Renal pelvis (tissue), 1 donor: ENCODE measurements at regions not wholly inside any gene's neighbourhood (a gene's known extent, or its start where the extent isn't known, plus 50 kb on each side); places are given as distances from the start of the nearest gene placed in this dataset.
"Not testable (repeated sequence)": the region's sequence is repeated elsewhere in the genome, so short reads cannot be mapped to it uniquely, and the experiment has no call there.

Source experiments
- DNase-seq: peaks from one replicate; pipeline ENCODE4 v3.0.0-alpha.2; 2013

DNA sequence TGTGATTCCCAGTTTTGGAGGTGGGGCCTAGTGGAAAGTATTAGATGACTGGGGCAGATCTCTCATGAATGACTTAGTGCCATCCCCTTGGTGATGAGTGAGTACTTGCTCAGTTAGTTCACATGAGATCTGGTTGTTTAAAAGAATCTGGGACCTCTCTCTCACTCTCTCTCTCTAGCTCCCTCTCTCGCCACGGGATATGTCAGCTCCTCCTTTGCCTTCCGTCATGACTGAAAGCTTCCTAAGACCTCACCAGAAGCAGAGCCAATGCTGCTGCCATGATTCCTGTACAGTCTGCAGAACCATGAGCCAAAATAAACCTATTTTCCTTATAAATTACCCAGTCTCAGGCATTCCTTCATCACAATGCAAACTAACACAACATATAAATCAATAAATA, 176.7 kb downstream of the PRELID2 start:
- no peak for DNase-seq

DNA sequence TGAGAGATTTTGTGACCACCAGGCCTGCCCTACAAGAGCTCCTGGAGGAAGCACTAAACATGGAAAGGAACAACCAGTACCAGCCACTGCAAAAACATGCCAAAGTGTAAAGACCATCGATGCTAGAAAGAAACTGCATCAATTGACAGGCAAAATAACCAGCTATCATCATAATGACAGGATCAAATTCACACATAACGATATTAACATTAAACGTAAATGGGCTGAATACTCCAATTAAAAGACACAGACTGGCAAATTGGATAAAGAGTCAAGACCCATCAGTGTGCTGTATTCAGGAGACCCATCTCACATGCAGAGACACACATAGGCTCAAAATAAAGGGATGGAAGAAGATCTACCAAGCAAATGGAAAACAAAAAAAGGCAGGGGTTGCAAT, 182.4 kb downstream of the PRELID2 start:
- DNase-seq: not testable (repeated sequence)

GRCh38 chr5:145647137-145647536, 188.0 kb downstream of the PRELID2 start:
- DNase-seq: not testable (repeated sequence)

- not testable (repeated sequence) for DNase-seq
Observed at GRCh38 chr5:145643214-145643613, 191.9 kb downstream of the PRELID2 start.

GRCh38 chr5:145637396-145637795, 197.7 kb downstream of the PRELID2 start:
- DNase-seq: no peak

GRCh38 chr5:145636371-145636770, 198.8 kb downstream of the PRELID2 start:
- DNase-seq: no peak

DNA sequence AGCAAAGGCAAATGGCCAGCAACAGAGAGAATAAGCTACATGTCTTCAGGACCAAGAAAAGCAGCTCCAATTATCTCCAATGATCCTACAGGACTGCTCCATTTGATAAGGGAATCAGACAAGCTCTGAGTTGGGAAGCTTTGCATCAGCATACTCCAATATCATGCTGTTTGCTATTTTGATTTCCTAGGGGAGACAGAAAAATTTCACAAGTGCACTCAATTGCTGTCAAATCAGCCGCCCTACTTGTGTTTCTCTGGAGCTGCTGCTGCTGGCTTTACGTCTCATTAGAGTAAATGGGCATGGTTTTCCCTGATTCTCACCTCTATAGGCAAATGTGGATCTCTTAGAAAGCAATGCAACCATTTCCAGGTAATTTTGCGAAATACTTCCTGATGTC, 201.7 kb downstream of the PRELID2 start:
- no peak for DNase-seq

DNA sequence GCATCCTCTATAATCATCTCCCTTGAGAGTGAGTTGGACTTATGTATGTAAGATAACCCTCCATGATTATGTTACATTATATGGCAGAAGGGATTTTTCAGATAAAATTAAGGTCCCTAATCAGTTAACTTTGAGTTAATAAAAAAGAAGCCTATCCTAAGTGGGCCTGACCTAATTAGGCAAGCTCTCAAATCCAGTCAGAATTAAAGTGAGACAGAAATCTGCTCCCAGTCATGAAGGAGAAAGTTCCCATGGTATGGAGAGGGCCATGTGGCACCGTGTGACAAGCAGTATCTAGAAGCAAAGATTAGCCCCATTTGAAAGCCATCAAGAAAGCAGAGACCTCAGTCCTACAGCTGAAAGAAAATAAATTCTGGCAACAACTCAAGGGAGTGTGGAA, 202.4 kb downstream of the PRELID2 start:
- DNase-seq: no peak

- no peak for DNase-seq
Observed at GRCh38 chr5:145629047-145629446, 206.1 kb downstream of the PRELID2 start.

GRCh38 chr5:145628525-145628924, 206.6 kb downstream of the PRELID2 start:
- DNase-seq: no peak

GRCh38 chr5:145619806-145620310, 215.3 kb downstream of the PRELID2 start:
- DNase-seq: no peak

- DNase-seq: not testable (repeated sequence)
Observed at GRCh38 chr5:145616739-145617138, 218.4 kb downstream of the PRELID2 start.

- no peak for DNase-seq
Observed at GRCh38 chr5:145598983-145599382, 236.2 kb downstream of the PRELID2 start.

DNA sequence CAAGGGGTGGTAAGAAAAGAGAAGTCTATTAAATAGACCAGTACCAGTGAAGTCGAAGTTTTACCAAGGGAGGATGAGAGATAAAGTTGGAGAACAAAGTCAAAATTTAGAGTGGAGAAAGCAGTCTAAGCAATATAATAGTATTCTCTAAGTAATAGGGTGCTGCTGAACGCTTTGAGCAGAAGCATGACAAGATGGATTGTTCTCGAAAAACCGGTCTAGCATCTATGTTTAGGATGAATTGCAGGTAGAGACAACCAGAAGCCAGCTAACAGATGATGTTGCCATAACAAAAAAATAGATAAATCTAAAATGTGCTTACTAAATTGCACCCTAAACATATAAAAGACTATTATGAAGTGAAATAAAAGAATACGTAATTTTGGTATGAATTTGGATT, 237.0 kb downstream of the PRELID2 start:
- no peak for DNase-seq

DNA sequence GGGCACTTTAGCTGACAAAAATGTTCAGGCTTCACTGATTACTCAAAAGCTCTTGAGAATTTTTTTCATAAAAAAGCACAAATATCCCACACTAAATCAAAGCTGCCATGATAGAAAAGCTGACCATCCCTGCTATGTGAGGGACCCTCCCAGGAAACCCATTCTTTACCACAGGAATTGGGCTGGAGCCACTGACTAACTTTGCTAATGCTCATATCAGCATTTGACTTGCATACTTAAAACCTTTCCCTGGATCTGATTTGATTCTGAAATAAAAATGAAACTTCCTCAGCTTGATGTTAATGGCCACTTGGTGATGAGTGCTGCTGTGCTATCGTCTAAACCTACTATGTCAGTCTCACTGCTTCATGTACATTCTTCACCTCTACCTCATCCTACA, 243.6 kb downstream of the PRELID2 start:
- DNase-seq: no peak

DNA sequence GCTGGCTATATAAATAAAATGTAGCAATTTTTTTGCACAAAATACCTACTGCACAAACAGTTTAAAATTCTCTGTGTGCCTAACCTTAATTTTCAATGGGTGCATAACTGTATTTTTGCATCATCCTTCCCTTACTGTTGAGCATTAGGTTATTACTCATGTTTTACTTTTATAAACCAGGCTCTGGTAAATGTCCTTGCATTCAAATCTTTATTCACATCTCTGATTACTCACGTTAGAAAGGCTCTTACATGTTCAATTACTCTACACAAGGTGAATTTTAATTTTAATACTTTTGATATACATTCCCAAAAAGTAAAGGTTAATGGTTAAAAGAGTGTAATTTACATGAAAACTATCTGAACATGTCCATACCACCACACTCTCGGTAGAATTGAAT, 246.1 kb downstream of the PRELID2 start:
- no peak for DNase-seq

DNA sequence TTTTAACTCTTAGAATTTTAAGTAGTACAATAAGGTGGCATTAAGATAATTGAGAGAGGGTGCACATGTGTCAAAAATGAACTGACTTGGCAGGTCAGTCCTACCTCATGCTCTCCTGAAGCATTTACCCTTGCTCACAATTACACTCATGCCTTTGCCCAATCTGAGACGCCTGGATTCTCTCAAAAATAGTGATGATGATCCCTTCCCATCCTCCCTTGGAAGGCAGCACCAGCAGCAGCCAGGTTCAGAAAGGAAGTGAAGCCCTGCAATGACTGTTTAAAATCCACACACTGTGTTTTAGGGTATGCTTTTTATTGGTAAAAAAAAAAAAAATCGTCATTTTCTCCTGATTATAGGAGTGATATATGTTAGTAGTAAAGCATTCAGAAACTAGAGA, 246.6 kb downstream of the PRELID2 start:
- no peak for DNase-seq

DNA sequence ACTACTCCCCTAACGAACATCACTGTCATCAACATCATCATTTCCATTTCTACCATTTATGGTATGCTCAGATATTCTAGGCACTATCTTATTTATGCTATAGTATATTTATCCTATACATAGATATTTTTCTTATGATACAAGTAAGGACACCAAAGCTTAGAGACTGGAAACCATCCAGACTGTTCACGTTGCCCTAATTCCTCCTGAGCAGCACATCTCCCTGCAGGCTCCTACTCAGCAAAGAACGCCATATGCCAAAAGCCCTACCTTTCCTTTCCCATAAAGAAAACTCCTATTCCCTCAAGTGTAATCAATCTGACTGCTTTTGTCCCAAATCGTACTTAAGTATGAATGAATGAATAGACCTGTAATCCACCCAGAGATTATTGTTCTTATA, 247.0 kb downstream of the PRELID2 start:
- DNase-seq: no peak

DNA sequence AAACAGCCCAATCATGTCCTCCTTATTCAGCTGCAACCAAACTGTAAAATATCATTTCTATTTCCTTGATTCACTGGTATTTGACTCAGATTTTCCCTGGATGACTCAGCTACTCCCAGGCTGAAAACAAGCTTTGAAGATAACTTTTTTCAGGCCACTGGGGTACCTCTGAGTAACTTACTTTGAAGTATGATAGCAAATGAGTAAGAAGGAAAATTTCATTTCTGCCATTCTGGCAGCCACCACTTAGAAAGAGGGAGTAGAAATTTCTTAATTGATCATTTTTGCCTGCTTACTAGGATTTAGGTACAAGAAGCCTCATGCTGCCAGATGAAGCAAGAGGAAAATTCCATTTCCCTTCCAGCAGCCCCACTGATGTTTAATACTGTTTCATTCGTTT, 247.4 kb downstream of the PRELID2 start:
- DNase-seq: no peak

- no peak for DNase-seq
Observed at GRCh38 chr5:145587308-145587672, 247.9 kb downstream of the PRELID2 start.

DNA sequence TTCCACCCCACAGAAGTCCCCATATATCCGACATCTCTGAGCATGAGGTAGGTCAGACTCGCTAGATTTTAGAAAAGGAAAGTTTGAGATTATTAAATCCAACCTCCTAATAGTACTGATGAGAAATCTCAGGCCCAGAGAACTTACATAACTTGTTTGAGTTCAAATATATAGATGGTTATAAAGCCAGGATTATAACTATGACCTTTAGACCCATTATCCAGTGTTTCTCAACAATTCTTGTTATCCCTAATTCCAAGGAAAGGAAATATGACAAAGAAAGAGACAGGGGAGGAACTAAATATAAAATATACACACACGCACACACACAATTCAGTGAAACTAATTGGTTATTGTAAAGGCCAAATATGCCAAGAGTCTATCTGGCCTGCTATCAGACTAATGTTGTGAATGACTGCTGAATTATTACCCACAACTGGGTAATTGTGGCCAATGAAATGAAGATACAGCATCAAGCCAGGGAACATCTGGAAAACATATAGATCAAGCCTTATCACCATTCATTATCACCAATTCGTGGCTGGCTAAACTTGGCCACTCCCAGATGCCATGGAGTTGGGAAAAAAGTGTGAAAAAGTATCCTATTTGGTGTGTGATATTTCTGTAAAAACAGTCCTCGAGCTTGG, 248.4 kb downstream of the PRELID2 start:
- DNase-seq: no peak

DNA sequence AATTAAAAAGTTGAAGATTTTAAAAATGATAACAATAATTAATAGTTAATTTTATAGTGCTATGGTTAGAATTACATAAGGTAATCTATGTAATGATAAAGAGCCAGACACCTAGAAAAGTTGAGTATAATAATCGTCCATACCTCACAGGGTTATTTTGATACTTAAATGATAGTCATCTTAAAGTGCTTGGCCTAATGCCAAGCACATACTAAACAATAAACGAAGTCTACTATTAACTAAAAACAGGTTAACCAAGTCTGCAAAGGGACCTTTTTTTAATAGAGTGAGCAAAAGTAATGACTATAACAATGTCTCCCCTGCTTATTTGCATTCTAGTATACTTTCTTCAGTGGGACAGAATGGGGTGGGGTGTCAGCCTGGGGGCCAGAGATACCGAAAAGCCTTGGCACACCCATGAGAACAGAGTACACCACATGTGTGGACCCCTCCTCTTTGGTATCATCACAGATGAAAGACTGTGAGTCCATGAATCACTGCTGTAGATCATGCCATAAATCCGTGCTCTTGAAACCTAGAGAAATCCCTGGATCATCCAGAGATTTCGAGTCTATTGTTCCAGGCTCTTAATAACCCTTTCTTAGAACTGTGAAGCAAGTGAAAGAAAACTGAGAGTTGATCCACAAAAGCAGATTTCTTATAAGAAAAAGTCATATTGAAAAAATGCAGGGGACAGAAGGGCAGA, 249.5 kb downstream of the PRELID2 start:
- peak; percentile 12 for DNase-seq

DNA sequence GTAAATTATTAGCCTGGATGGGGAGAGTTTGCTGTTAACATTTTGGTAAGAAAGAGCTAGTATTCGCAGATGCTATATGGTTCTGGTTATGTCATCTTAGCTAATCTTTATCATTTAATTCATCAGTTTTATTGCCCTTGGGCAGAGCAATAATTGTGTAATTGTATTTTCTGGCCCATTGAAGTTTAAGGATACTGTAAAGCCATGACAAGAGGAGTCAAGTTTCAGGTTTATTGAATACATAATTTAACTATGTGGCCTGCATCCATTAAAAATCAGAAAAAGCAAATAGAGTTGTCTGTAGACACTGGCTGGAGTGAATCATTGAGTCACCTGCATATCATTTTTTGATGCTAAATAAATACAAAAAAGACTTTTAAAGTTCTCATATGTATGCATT, 255.8 kb downstream of the PRELID2 start:
- DNase-seq: no peak
